ENCODE measurements at regions not wholly inside any gene's neighbourhood (a gene's known extent, or its start where the extent isn't known, plus 50 kb on each side); places are given as distances from the start of the nearest gene placed in this dataset.

DNA sequence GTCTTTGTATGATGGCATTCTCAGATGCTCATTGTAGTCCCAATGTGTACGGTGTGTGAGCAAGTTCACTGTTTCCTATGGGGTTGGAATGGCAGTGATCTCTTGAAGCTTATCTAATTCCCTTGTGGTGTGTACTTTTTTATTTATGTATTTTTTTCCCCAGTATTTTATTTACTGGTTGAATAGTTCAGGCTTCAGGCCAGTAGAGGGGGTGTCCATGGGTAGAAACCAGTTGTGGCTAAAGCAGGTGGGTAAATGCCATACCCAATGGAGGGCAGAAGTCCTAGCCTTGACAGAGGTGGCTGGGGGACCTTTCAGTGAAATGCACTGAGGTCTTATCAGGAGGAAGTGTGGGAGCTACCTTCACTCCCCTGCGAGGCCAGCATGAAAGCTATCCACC, 351.4 kb upstream of the CWC22 start:
- H3K27me3 ChIP-seq (ENCODE audit: low read depth), result no peaks in the 10 kb centered on the region
- TF ChIP-seq, protein P1, sequence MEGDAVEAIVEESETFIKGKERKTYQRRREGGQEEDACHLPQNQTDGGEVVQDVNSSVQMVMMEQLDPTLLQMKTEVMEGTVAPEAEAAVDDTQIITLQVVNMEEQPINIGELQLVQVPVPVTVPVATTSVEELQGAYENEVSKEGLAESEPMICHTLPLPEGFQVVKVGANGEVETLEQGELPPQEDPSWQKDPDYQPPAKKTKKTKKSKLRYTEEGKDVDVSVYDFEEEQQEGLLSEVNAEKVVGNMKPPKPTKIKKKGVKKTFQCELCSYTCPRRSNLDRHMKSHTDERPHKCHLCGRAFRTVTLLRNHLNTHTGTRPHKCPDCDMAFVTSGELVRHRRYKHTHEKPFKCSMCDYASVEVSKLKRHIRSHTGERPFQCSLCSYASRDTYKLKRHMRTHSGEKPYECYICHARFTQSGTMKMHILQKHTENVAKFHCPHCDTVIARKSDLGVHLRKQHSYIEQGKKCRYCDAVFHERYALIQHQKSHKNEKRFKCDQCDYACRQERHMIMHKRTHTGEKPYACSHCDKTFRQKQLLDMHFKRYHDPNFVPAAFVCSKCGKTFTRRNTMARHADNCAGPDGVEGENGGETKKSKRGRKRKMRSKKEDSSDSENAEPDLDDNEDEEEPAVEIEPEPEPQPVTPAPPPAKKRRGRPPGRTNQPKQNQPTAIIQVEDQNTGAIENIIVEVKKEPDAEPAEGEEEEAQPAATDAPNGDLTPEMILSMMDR (IDR thresholded peaks at IDR 0.05), result no peak
- no peaks in the 10 kb centered on the region for H3K9me3 ChIP-seq
- H3K4me1 ChIP-seq, result no peaks in the 10 kb centered on the region
- H3K4me3 ChIP-seq, result no peak overlapping the region
- intact Hi-C loops (cut with DNase I), result no loop called here
- H3K36me3 ChIP-seq, result no peaks in the 10 kb centered on the region
- DNase-seq (no peak), ATAC-seq (no peak)
- no peak overlapping the region for H3K27ac ChIP-seq

DNA sequence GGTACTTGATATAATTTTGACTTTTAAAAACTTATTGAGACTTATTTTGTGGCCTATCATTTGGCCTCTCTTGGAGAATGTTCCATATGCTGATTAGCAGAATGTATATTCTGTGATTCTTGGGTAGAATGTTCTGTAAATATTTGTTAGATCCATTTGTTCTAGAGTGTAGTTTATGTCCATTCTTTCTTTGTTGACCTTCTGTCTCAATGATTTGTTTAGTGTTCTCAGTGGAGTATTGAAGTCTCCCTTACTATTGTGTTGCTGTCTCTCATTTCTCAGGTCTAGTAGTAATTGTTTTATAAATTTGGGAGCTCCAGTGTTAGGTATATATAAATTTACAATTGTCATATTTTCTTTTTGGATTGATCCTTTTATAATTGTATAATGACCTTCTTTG, 349.6 kb upstream of the CWC22 start:
- no peak for ATAC-seq
- H3K4me3 ChIP-seq, result no peak overlapping the region

DNA sequence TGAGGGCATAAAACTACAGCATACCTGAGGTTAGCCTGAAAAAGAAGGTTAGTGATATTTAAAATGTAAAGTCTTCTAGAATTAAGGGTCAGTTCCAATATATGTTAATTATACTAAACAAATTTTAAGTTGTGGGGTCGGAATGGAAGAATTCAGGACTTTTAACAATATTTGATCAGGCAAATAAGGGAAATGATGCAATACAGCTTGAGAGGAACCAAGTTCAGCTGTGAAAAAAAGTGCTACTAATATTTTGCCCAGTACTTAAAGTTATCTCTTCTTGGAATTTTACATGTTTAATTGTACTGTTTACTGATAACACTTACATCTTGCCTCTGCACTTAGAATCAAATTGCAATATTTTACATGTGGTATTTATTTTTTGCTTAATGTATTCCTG, 345.5 kb upstream of the CWC22 start:
- intact Hi-C loops (cut with DNase I), result no loop called here
- no peaks in the 10 kb centered on the region for H3K9me3 ChIP-seq
- no peak overlapping the region for H3K27ac ChIP-seq
- H3K4me1 ChIP-seq, result no peaks in the 10 kb centered on the region
- TF ChIP-seq, protein P1 (IDR thresholded peaks at IDR 0.05), result no peak
- H3K36me3 ChIP-seq, result no peaks in the 10 kb centered on the region
- no peak for ATAC-seq
- no peaks in the 10 kb centered on the region for H3K27me3 ChIP-seq (ENCODE audit: low read depth)
- H3K4me3 ChIP-seq, result no peak overlapping the region
- no peak for DNase-seq

More for the DNA sequence above, 349.6 kb upstream of the CWC22 start:
- intact Hi-C loops (cut with DNase I), result no loop called here
- no peak overlapping the region for H3K27ac ChIP-seq
- TF ChIP-seq, protein P1 (IDR thresholded peaks at IDR 0.05), result no peak
- no peaks in the 10 kb centered on the region for H3K4me1 ChIP-seq
- H3K36me3 ChIP-seq, result no peaks in the 10 kb centered on the region
- no peaks in the 10 kb centered on the region for H3K27me3 ChIP-seq (ENCODE audit: low read depth)
- no peak for DNase-seq
- no peaks in the 10 kb centered on the region for H3K9me3 ChIP-seq

DNA sequence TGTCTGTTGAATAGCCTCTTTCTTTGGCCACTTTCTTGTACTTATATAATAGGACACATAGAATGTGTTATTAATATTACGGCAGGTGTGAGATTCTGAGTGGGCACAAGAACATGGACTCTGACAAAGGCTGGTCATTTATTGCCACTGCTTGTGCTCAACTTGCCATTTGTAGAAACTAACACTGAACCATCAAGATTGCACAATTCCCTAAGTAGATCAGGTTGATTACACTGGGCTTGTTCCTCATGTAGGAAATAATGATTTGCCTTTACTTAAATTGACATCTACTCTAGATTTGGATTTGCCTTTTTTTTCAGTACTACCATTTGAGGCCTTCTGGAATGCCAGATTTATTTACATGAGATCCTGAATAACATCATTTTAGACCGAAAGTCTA, 342.7 kb upstream of the CWC22 start:
- intact Hi-C loops (cut with DNase I), result no loop called here
- no peak for ATAC-seq
- TF ChIP-seq, protein P1 (IDR thresholded peaks at IDR 0.05), result no peak
- no peak overlapping the region for H3K27ac ChIP-seq
- no peaks in the 10 kb centered on the region for H3K27me3 ChIP-seq (ENCODE audit: low read depth)
- H3K4me1 ChIP-seq, result no peaks in the 10 kb centered on the region
- no peak overlapping the region for H3K4me3 ChIP-seq
- H3K9me3 ChIP-seq, result no peaks in the 10 kb centered on the region
- no peaks in the 10 kb centered on the region for H3K36me3 ChIP-seq
- no peak for DNase-seq

DNA sequence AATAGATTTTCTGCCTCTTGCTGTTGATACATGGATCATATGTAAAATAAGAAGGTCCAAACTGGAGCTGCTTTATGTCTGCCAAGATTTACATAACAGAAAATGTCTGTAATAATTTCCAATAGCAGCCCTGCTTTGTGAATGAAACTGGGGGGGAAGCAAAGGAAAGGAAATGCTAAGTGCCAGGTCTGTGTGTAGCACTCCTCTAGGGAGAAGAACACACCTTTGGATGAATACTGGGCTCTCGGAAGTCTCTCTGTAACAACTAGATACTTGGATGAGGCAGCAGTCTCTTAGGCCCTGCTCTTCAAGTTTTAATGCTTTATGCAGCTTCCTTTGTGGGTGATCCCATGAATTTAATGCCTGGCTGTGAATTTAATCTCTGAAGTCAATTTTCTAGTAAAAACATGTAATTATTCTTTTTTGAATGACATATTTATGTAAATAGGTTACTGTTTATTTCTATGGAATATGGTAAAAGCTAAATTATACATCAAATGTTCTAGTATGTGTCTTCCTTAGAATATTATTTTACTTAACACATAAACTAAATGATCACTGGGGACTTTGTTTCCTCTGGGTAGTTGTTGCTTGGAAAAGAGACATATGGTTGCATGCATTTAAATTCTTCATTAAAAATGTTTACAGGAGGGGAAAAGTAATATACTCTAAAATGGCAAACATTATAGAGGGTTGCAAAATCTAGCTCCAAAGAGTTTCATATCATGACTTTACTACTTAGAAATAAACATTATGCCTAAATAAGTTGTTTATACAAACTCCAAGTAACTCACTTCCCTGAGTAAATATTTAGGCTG, 336.6 kb upstream of the CWC22 start:
- Histone ChIP-seq H3K27me3 (ENCODE audit: low read depth) (no peaks in the 10 kb centered on the region), H3K27ac (no peak overlapping the region), H3K4me1 (no peaks in the 10 kb centered on the region), H3K9me3 (no peaks in the 10 kb centered on the region), H3K4me3 (no peak overlapping the region), H3K36me3 (no peaks in the 10 kb centered on the region)
- DNase-seq (no peak), ATAC-seq (no peak)
- intact Hi-C loops (cut with DNase I), result no loop called here
- TF ChIP-seq, protein P1 (IDR thresholded peaks at IDR 0.05), result no peak
